GM12878 (cell line): ENCODE measurements at regions not wholly inside any gene's neighbourhood (a gene's known extent, or its start where the extent isn't known, plus 50 kb on each side); places are given as distances from the start of the nearest gene placed in this dataset.

ENCODE experiments used
- ATAC-seq: fragments of 200-7000 bp; cut with Tn5 transposase; 3 replicates; pipeline ENCODE4 v1.9.1; 2020; ENCODE audit warnings: mild to moderate bottlenecking, moderate library complexity
- BruUV-seq: library from RNA; stranded (reverse); fragments of 400-500 nt; replicated peaks from 2 replicates; lab custom pipeline; 2021; lab: Mats Ljungman, UMichigan
- CTCF ChIA-PET: fragments of 300-600 bp; sonication (Branson Sonifier 250); formaldehyde crosslinking; extraction: SDS; loops from one replicate; lab custom pipeline; 2021; ENCODE audit warnings: inconsistent platforms; lab: Yijun Ruan, JAX
- POLR2A ChIA-PET: fragments of 350-600 bp; formaldehyde crosslinking; extraction: SDS; loops from one replicate; lab custom pipeline; 2021; ENCODE audit warnings: inconsistent platforms; lab: Charles Lee
- RAD21 ChIA-PET: fragments of 300-600 bp; sonication (Branson Sonifier 250); formaldehyde crosslinking; loops from one replicate; lab custom pipeline; 2023; ENCODE audit warnings: antibody characterized with exemption; ENCODE audit not compliant: unreplicated experiment; lab: Charles Lee
- SMC1A ChIA-PET: fragments of 300-600 bp; sonication (Branson Sonifier 250); formaldehyde crosslinking; loops from one replicate; lab custom pipeline; 2023; ENCODE audit not compliant: unreplicated experiment, uncharacterized antibody; lab: Charles Lee
- DNase-seq: peaks from one replicate; pipeline ENCODE4 v3.0.0-alpha.2; 2011; ENCODE audit warnings: low read depth, low spot score
- FAIRE-seq: peaks from 3 replicates; lab custom pipeline; 2011; peaks lifted over from hg19 to GRCh38; lab: Jason Lieb, UNC
- H2AFZ ChIP-seq: 2 replicates; pipeline ENCODE4 v1.6.0; 2011; ENCODE audit warnings: low read depth, low read length, control low read depth; ENCODE audit not compliant: control insufficient read depth
- H3K27ac ChIP-seq: 2 replicates; pipeline ENCODE4 v1.5.1; 2011; ENCODE audit warnings: control low read depth; ENCODE audit not compliant: control insufficient read depth, insufficient read depth
- H3K27me3 ChIP-seq, 2 experiments: replicated peaks in 1 of 2; 2 replicates each; pipeline versions ENCODE4 v1.6.0 to v1.6.1; 2011; ENCODE audit warnings: low read length in 1 of 2; ENCODE audit not compliant: control insufficient read depth in 2 of 2, insufficient read depth in 2 of 2
- H3K36me3 ChIP-seq, 2 experiments: 2 replicates each; pipeline ENCODE4 v1.5.1; 2011; ENCODE audit warnings: low read length in 1 of 2; ENCODE audit not compliant: control insufficient read depth in 2 of 2, insufficient read depth in 2 of 2
- H3K4me1 ChIP-seq: 2 replicates; pipeline ENCODE4 v1.6.1; 2011; ENCODE audit warnings: mild to moderate bottlenecking, low read length, moderate library complexity, mixed read lengths; ENCODE audit not compliant: control insufficient read depth, insufficient read depth
- H3K4me2 ChIP-seq: 2 replicates; pipeline ENCODE4 v1.6.0; 2011; ENCODE audit warnings: control low read depth; ENCODE audit not compliant: control insufficient read depth, insufficient read depth
- H3K4me3 ChIP-seq: fragments of 200-600 bp; sonication (generic); 2 replicates; pipeline ENCODE4 v1.5.1; 2016
- H3K79me2 ChIP-seq: 2 replicates; pipeline ENCODE4 v1.6.0; 2011; ENCODE audit warnings: low read length; ENCODE audit not compliant: control insufficient read depth, insufficient read depth
- H3K9ac ChIP-seq: 2 replicates; pipeline ENCODE4 v1.8.0; 2011; ENCODE audit warnings: low read length, control low read depth, mixed read lengths; ENCODE audit not compliant: control insufficient read depth, insufficient read depth
- H3K9me3 ChIP-seq: replicated peaks from 3 replicates; pipeline ENCODE4 v1.5.1; 2011; ENCODE audit warnings: mild to moderate bottlenecking, low read length; ENCODE audit not compliant: control insufficient read depth, insufficient read depth
- H4K20me1 ChIP-seq: 2 replicates; pipeline ENCODE4 v1.6.0; 2011; ENCODE audit not compliant: control insufficient read depth, insufficient read depth
- ATF7 ChIP-seq: fragments of 450-650 bp; IDR thresholded peaks from 2 replicates; pipeline ENCODE4 v1.6.1; 2016; ENCODE audit warnings: low read depth, mild to moderate bottlenecking
- NBN ChIP-seq: fragments of 450-650 bp; IDR thresholded peaks from 2 replicates; pipeline ENCODE4 v1.6.1; 2016
- WGBS: methylation state at CpG from one replicate; pipeline ENCODE4 v1.1.6; 2016; ENCODE audit warnings: low lambda C conversion rate; ENCODE audit not compliant: insufficient replicate concordance, insufficient coverage; ENCODE audit errors: missing lambda C conversion rate; 5-methylcytosine and 5-hydroxymethylcytosine counted together
- in situ Hi-C: fragments of 300-500 bp; cut with MboI; formaldehyde crosslinking; loops from 9 replicates; pipeline ENCODE4 v1.14.3; 2018; ENCODE audit warnings: mixed read lengths
- intact Hi-C: fragments of 100-400 bp; cut with micrococcal nuclease; formaldehyde crosslinking; loops from one replicate; pipeline ENCODE4 v1.14.2; 2022; ENCODE audit not compliant: unreplicated experiment
- TF ChIP-seq, protein P1 (sequence below): IDR thresholded peaks from 2 replicates; pipeline ENCODE4 v1.6.1; 2012; ENCODE audit warnings: improper control_type of control experiment, low read depth, low read length; ENCODE audit not compliant: insufficient replicate concordance
- TF ChIP-seq, protein P2 (sequence below): fragments of 450-650 bp; formaldehyde crosslinking; IDR thresholded peaks from 2 replicates; pipeline ENCODE4 v1.5.0; 2022; ENCODE audit warnings: mild to moderate bottlenecking, missing genetic modification characterization

DNA sequence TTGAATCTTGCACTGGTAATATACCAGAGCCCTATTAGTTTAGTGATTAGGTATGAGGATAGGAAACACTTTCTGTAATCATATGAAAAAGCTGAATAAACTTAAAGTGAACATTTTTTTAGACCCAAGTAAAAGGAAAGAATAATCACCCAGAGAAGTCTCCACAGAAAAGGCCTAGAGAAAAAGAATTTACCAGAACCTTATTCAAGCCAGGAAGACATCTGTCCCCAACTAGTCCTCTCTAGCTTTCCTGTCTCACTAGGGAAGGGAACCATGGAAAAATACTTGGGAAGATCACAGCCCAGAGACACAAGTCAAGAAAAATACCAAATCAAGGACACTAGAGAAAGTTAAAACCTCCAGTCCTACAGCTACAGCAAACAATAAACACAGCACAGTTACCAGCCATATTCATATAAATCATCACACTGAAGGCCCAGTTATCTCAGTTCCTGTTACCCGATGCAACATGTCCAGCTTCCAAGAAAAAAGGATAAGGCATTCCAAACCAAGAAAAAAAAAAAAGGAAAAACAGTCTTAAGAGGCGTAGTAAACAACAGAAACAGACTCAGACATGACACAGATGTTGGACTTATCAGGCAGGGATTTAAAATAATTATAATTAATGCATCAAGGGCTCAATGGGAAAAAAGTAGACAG lies 461.5 kb downstream of the IRS1 start:
- Histone ChIP-seq H3K4me1 (no peaks in the 10 kb centered on the region), H2AFZ (no peak overlapping the region), H3K79me2 (no peaks in the 10 kb centered on the region), H3K9me3 (no peaks in the 10 kb centered on the region), H3K27me3 (no peaks in the 10 kb centered on the region), H3K27ac (no peak overlapping the region)
- no peak for FAIRE-seq
- ChIA-PET CTCF (no interaction called here), POLR2A (no interaction called here), RAD21 (no interaction called here)
- DNase-seq, result no peak
- in situ Hi-C loops, result no loop called here
- TF ChIP-seq ATF7 (no peak), NBN (no peak)
- TF ChIP-seq, protein P1, sequence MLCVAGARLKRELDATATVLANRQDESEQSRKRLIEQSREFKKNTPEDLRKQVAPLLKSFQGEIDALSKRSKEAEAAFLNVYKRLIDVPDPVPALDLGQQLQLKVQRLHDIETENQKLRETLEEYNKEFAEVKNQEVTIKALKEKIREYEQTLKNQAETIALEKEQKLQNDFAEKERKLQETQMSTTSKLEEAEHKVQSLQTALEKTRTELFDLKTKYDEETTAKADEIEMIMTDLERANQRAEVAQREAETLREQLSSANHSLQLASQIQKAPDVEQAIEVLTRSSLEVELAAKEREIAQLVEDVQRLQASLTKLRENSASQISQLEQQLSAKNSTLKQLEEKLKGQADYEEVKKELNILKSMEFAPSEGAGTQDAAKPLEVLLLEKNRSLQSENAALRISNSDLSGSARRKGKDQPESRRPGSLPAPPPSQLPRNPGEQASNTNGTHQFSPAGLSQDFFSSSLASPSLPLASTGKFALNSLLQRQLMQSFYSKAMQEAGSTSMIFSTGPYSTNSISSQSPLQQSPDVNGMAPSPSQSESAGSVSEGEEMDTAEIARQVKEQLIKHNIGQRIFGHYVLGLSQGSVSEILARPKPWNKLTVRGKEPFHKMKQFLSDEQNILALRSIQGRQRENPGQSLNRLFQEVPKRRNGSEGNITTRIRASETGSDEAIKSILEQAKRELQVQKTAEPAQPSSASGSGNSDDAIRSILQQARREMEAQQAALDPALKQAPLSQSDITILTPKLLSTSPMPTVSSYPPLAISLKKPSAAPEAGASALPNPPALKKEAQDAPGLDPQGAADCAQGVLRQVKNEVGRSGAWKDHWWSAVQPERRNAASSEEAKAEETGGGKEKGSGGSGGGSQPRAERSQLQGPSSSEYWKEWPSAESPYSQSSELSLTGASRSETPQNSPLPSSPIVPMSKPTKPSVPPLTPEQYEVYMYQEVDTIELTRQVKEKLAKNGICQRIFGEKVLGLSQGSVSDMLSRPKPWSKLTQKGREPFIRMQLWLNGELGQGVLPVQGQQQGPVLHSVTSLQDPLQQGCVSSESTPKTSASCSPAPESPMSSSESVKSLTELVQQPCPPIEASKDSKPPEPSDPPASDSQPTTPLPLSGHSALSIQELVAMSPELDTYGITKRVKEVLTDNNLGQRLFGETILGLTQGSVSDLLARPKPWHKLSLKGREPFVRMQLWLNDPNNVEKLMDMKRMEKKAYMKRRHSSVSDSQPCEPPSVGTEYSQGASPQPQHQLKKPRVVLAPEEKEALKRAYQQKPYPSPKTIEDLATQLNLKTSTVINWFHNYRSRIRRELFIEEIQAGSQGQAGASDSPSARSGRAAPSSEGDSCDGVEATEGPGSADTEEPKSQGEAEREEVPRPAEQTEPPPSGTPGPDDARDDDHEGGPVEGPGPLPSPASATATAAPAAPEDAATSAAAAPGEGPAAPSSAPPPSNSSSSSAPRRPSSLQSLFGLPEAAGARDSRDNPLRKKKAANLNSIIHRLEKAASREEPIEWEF, result no peak
- TF ChIP-seq, protein P2, sequence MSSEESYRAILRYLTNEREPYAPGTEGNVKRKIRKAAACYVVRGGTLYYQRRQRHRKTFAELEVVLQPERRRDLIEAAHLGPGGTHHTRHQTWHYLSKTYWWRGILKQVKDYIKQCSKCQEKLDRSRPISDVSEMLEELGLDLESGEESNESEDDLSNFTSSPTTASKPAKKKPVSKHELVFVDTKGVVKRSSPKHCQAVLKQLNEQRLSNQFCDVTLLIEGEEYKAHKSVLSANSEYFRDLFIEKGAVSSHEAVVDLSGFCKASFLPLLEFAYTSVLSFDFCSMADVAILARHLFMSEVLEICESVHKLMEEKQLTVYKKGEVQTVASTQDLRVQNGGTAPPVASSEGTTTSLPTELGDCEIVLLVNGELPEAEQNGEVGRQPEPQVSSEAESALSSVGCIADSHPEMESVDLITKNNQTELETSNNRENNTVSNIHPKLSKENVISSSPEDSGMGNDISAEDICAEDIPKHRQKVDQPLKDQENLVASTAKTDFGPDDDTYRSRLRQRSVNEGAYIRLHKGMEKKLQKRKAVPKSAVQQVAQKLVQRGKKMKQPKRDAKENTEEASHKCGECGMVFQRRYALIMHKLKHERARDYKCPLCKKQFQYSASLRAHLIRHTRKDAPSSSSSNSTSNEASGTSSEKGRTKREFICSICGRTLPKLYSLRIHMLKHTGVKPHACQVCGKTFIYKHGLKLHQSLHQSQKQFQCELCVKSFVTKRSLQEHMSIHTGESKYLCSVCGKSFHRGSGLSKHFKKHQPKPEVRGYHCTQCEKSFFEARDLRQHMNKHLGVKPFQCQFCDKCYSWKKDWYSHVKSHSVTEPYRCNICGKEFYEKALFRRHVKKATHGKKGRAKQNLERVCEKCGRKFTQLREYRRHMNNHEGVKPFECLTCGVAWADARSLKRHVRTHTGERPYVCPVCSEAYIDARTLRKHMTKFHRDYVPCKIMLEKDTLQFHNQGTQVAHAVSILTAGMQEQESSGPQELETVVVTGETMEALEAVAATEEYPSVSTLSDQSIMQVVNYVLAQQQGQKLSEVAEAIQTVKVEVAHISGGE (CRISPR knock-in tag), result no peak
- TF ChIP-seq, all 136 proteins: peak for 0
- Histone ChIP-seq H3K36me3 (no peaks in the 10 kb centered on the region), H3K4me2 (no peak overlapping the region), H3K4me3 (no peak overlapping the region), H3K9ac (no peak overlapping the region), H4K20me1 (no peaks in the 10 kb centered on the region)
- intact Hi-C loops, result no loop called here
- 5% methylated on average over 2 of the region's 2 CpGs for WGBS
- ATAC-seq, result no peak
- SMC1A ChIA-PET, result no interaction called here
- BruUV-seq, result no TSS peak
